A549 (cell line): ENCODE measurements at regions not wholly inside any gene's neighbourhood (a gene's known extent, or its start where the extent isn't known, plus 50 kb on each side); places are given as distances from the start of the nearest gene placed in this dataset.

Experiments used
- CTCF ChIP-seq: fragments of >200 bp; sonication (Bioruptor Twin); formaldehyde crosslinking; IDR thresholded peaks from 3 replicates; pipeline ENCODE4 v1.5.1; 2016
- JUN ChIP-seq, 2 experiments: fragments of >200 bp; sonication (Bioruptor Twin); formaldehyde crosslinking; IDR thresholded peaks; 2 replicates in 1 of 2; 3 replicates in 1 of 2; pipeline ENCODE4 v1.6.1; 2016 to 2017
- MAX ChIP-seq: IDR thresholded peaks from 2 replicates; pipeline ENCODE4 v1.6.1; 2012
- PHF8 ChIP-seq: fragments of 200-600 bp; sonication (generic); IDR thresholded peaks from 2 replicates; pipeline ENCODE4 v1.6.1; 2016; ENCODE audit warnings: low read depth, mild to moderate bottlenecking, antibody characterized with exemption, moderate library complexity, borderline replicate concordance
- SREBF2 ChIP-seq: fragments of 450-650 bp; IDR thresholded peaks from 2 replicates; pipeline ENCODE4 v1.6.1; 2014; ENCODE audit warnings: mild to moderate bottlenecking, moderate library complexity
- ZSCAN20 ChIP-seq: fragments of 250-450 bp; sonication (Bioruptor Pico); IDR thresholded peaks from 2 replicates; pipeline ENCODE4 v1.8.0; 2022; ENCODE audit warnings: mild to moderate bottlenecking, moderate library complexity

DNA sequence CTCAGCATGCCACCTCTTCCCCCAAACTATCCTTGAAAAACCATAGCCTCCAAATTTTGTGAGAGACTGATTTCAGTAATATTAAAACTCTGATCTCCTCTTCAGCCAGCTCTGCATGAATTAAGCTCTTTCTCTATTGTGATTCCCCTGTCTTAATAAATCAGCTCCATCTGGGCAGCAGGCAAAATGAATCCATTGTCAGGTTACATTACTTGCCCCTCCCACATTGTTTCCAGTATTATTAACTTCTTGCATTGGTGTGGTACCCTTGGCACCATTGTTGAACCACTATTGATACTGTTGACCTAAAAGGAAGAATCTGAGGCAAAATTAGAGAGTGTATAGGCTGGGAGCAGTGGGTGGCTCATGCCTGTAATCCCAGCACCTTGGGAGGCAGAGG, 512.2 kb upstream of the VRK2 start:
- TF ChIP-seq JUN (IDR thresholded peaks at IDR 0.05) (no peak), ZSCAN20 (CRISPR knock-in tag) (no peak), CTCF (no peak), PHF8 (no peak), MAX (no peak), SREBF2 (no peak)
